Fibroblast of lung (primary cell): ENCODE measurements at regions not wholly inside any gene's neighbourhood (a gene's known extent, or its start where the extent isn't known, plus 50 kb on each side); places are given as distances from the start of the nearest gene placed in this dataset.

Source experiments
- DNase-seq, 2 donors: peaks; one replicate each; pipeline versions ENCODE4 v3.0.0 to v3.0.0-alpha.2; 2010; ENCODE audit warnings: low read depth in 2 of 2
- H2AFZ ChIP-seq: 2 replicates; pipeline ENCODE4 v1.5.1; 2012; ENCODE audit warnings: low read length, control low read depth, inconsistent platforms
- H3K27ac ChIP-seq: 2 replicates; pipeline ENCODE4 v1.5.1; 2011; ENCODE audit warnings: low read length, control low read depth; ENCODE audit not compliant: insufficient read depth
- H3K27me3 ChIP-seq: 2 replicates; pipeline ENCODE4 v1.5.1; 2011; ENCODE audit warnings: mild to moderate bottlenecking, low read length; ENCODE audit not compliant: control insufficient read depth, insufficient read depth
- H3K36me3 ChIP-seq: 2 replicates; pipeline ENCODE4 v1.5.1; 2011; ENCODE audit warnings: low read length; ENCODE audit not compliant: control insufficient read depth, insufficient read depth
- H3K4me1 ChIP-seq: 2 replicates; pipeline ENCODE4 v1.5.1; 2011; ENCODE audit warnings: low read length; ENCODE audit not compliant: control insufficient read depth, insufficient read depth; ENCODE audit errors: extremely low read depth
- H3K4me2 ChIP-seq: 2 replicates; pipeline ENCODE4 v1.5.1; 2011; ENCODE audit warnings: low read length, control low read depth; ENCODE audit not compliant: insufficient read depth; ENCODE audit errors: extremely low read depth
- H3K4me3 ChIP-seq, 4 experiments: fragments of 200-600 bp in 1 of 4; sonication (generic) in 1 of 4; replicated peaks in 1 of 4; 2 replicates each; pipeline ENCODE4 v1.5.1; 2011 to 2016; ENCODE audit warnings: low read length in 4 of 4, low read depth in 3 of 4, mild to moderate bottlenecking in 3 of 4, control low read depth in 2 of 4, inconsistent platforms in 1 of 4, mixed read lengths in 1 of 4; ENCODE audit not compliant: insufficient read depth in 1 of 4; ENCODE audit errors: control extremely low read depth in 1 of 4
- H3K79me2 ChIP-seq: 2 replicates; pipeline ENCODE4 v1.5.1; 2012; ENCODE audit warnings: mild to moderate bottlenecking, low read length, inconsistent platforms; ENCODE audit not compliant: control insufficient read depth, insufficient read depth
- H3K9ac ChIP-seq: 2 replicates; pipeline ENCODE4 v1.5.1; 2011; ENCODE audit warnings: mild to moderate bottlenecking, low read length, control low read depth; ENCODE audit not compliant: insufficient read depth
- H3K9me3 ChIP-seq: 2 replicates; pipeline ENCODE4 v1.5.1; 2012; ENCODE audit warnings: low read depth, low read length; ENCODE audit not compliant: control insufficient read depth, insufficient read depth
- H4K20me1 ChIP-seq: 2 replicates; pipeline ENCODE4 v1.5.1; 2011; ENCODE audit warnings: low read length; ENCODE audit not compliant: control insufficient read depth, insufficient read depth; ENCODE audit errors: extremely low read depth
- CTCF ChIP-seq, 2 donors: IDR thresholded peaks in 1 of 2; conservative IDR thresholded peaks in 1 of 2; 1 replicate in 1 of 2; 2 replicates in 1 of 2; pipeline ENCODE4 v1.5.1; 2011 to 2012; ENCODE audit warnings: low read length in 2 of 2, control low read depth in 1 of 2, inconsistent platforms in 1 of 2, low read depth in 1 of 2, mild to moderate bottlenecking in 1 of 2
- EZH2 ChIP-seq: IDR thresholded peaks from 2 replicates; pipeline ENCODE4 v1.5.1; 2012; ENCODE audit warnings: low read length, control low read depth, mild to moderate bottlenecking; ENCODE audit errors: missing control alignments

GRCh38 chr4:74638689-74639088 is 155.6 kb downstream of the BTC start:
- peak in 1 of 2 donors; percentile 75 for DNase-seq

GRCh38 chr4:74640111-74640903 is 154.0 kb downstream of the BTC start:
- H3K9me3 ChIP-seq: no peaks in the 10 kb centered on the region
- no peak overlapping the region for H3K4me3 ChIP-seq
- no peaks in the 10 kb centered on the region for H3K27me3 ChIP-seq
- TF ChIP-seq EZH2 (no peak), CTCF (conservative IDR thresholded peaks at IDR 0.05 in 1 of 2, IDR thresholded peaks at IDR 0.05 in 1 of 2; ENCODE audit: low read depth in 1 of 2, low read length in 2 of 2) (no peak)
- H3K4me2 ChIP-seq: peak overlapping the region; percentile 63
- no peak overlapping the region for H3K27ac ChIP-seq
- H4K20me1 ChIP-seq: no peaks in the 10 kb centered on the region
- no peaks in the 10 kb centered on the region for H3K36me3 ChIP-seq
- H3K9ac ChIP-seq: no peak overlapping the region
- no peaks in the 10 kb centered on the region for H3K79me2 ChIP-seq
- H3K4me1 ChIP-seq: peaks cover 10% of the 10 kb centered on the region
- DNase-seq: peak; percentile 91 to 97
- H2AFZ ChIP-seq: no peak overlapping the region

More at GRCh38 chr4:74638689-74639088, 155.6 kb downstream of the BTC start:
- H3K36me3 ChIP-seq: no peaks in the 10 kb centered on the region
- H3K27me3 ChIP-seq: no peaks in the 10 kb centered on the region
- no peak for TF ChIP-seq CTCF (conservative IDR thresholded peaks at IDR 0.05 in 1 of 2, IDR thresholded peaks at IDR 0.05 in 1 of 2; ENCODE audit: low read depth in 1 of 2, low read length in 2 of 2)
- TF ChIP-seq EZH2: no peak
- peaks cover 10% of the 10 kb centered on the region for H3K4me1 ChIP-seq
- no peaks in the 10 kb centered on the region for H3K79me2 ChIP-seq
- no peak overlapping the region for H3K4me3 ChIP-seq
- no peak overlapping the region for H2AFZ ChIP-seq
- no peaks in the 10 kb centered on the region for H4K20me1 ChIP-seq
- no peak overlapping the region for H3K4me2 ChIP-seq
- no peaks in the 10 kb centered on the region for H3K9me3 ChIP-seq
- no peak overlapping the region for H3K9ac ChIP-seq
- no peak overlapping the region for H3K27ac ChIP-seq

GRCh38 chr4:74642006-74642405 is 152.3 kb downstream of the BTC start:
- Histone ChIP-seq H2AFZ (no peak overlapping the region), H3K27me3 (no peaks in the 10 kb centered on the region), H3K4me1 (peaks cover 10% of the 10 kb centered on the region), H4K20me1 (no peaks in the 10 kb centered on the region), H3K27ac (no peak overlapping the region), H3K9ac (no peak overlapping the region), H3K4me3 (no peak overlapping the region), H3K79me2 (no peaks in the 10 kb centered on the region), H3K9me3 (no peaks in the 10 kb centered on the region), H3K36me3 (no peaks in the 10 kb centered on the region), H3K4me2 (no peak overlapping the region)
- no peak for DNase-seq
- TF ChIP-seq EZH2 (no peak), CTCF (conservative IDR thresholded peaks at IDR 0.05 in 1 of 2, IDR thresholded peaks at IDR 0.05 in 1 of 2; ENCODE audit: low read depth in 1 of 2, low read length in 2 of 2) (no peak)
